ENCODE measurements at regions not wholly inside any gene's neighbourhood (a gene's known extent, or its start where the extent isn't known, plus 50 kb on each side); places are given as distances from the start of the nearest gene placed in this dataset.

GRCh38 chr13:84978851-84979250, 820.4 kb downstream of the SLITRK6 start:
- FAIRE-seq (no peak), DNase-seq (ENCODE audit: insufficient read length, low spot score) (no peak)
- TF ChIP-seq POLR2A (IDR thresholded peaks at IDR 0.05; ENCODE audit: low read depth, low read length) (no peak), POU2F2 (IDR thresholded peaks at IDR 0.05; ENCODE audit: low read depth, low read length) (no peak), PAX5 (IDR thresholded peaks at IDR 0.05; ENCODE audit: insufficient read depth, low read length, severe bottlenecking) (no peak), TAF1 (IDR thresholded peaks at IDR 0.05; ENCODE audit: low read depth, low read length) (no peak), POLR2AphosphoS5 (IDR thresholded peaks at IDR 0.05; ENCODE audit: low read depth, low read length) (no peak)

GRCh38 chr13:84973661-84974060, 825.6 kb downstream of the SLITRK6 start:
- TF ChIP-seq POLR2AphosphoS5 (IDR thresholded peaks at IDR 0.05; ENCODE audit: low read depth, low read length) (no peak), POLR2A (IDR thresholded peaks at IDR 0.05; ENCODE audit: low read depth, low read length) (no peak), TAF1 (IDR thresholded peaks at IDR 0.05; ENCODE audit: low read depth, low read length) (no peak), SPI1 (IDR thresholded peaks at IDR 0.05; ENCODE audit: low read depth, low read length) (no peak), PAX5 (IDR thresholded peaks at IDR 0.05; ENCODE audit: insufficient read depth, low read length, severe bottlenecking) (no peak)
- FAIRE-seq (no peak), DNase-seq (ENCODE audit: insufficient read length, low spot score) (no peak)

DNA sequence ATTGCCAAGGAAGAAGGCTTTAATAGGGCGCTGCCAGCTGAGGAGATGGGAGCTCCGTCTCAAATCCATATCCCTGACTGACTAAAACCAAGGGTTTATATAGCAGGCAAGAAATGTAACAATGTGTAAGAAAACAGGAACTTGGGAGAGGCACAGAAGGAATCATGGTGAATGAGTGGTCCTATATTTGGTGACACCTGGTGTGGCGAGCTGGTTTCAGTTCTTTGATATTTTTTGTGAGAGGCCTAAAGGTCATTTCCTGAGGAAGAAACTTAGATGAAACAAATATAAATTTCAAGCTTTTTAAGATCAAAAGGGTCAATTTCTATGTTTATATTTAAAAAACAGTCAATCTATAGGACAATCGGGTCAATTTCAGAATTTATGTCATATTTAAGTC, 826.3 kb downstream of the SLITRK6 start:
- no peak for FAIRE-seq
- no peak for TF ChIP-seq TAF1 (IDR thresholded peaks at IDR 0.05; ENCODE audit: low read depth, low read length)
- no peak for TF ChIP-seq POLR2AphosphoS5 (IDR thresholded peaks at IDR 0.05; ENCODE audit: low read depth, low read length)
- no peak for DNase-seq (ENCODE audit: insufficient read length, low spot score)

DNA sequence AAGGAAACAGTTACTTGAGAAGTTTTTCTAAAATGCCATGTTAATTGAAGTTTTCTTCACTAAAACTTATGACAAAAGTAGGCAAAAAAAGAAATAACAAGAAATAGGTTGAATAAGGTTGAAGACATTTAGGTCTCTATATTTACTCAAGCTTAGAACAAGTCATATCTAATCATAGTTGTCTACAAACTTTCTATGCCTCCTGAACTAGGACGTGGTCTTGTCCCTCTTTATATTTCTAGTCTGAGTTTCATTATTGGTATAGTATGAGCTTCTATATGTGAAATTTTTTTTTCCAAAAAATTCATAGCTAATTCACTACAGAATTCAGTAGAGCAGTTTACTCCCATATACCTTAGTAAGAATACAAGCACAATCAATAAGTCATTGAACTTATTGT, 836.4 kb downstream of the SLITRK6 start:
- DNase-seq (ENCODE audit: insufficient read length, low spot score) = no peak
- FAIRE-seq = no peak

DNA sequence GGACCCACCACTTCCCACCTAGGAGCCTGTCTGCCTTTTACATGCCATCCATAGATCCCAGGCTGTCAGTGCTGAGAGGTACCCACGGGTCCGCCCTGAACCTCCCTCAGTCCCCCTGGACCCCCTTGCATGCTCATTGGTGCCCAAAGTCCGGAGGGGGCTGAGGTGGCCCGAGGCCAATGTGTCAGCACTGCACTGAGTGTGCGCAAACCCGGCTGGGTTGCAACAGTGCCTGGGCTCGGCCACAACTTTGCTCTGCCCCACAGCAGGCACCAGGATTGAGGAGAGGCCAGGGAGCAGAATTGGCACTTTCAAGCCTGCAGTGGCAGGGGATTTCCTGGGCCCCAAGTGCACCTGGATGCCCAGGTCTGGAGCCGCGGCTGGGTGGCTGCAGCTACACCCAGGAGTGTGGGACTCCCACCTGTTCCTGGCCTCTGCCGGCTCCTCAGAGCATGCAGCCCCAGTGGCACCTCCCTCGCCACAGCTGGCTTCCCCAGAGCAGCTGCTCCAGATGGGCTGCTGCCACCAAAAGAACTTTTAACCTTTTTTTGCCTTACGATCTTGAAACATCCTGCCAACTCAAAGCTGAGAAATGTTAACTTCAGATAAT, 837.0 kb downstream of the SLITRK6 start:
- no peak for TF ChIP-seq POLR2A (IDR thresholded peaks at IDR 0.05; ENCODE audit: low read depth, low read length)
- no peak for FAIRE-seq
- DNase-seq (ENCODE audit: insufficient read length, low spot score) = no peak

More for the DNA sequence above, 836.4 kb downstream of the SLITRK6 start:
- no peak for TF ChIP-seq TAF1 (IDR thresholded peaks at IDR 0.05; ENCODE audit: low read depth, low read length)
- TF ChIP-seq POLR2AphosphoS5 (IDR thresholded peaks at IDR 0.05; ENCODE audit: low read depth, low read length) = no peak
- TF ChIP-seq POU2F2 (IDR thresholded peaks at IDR 0.05; ENCODE audit: low read depth, low read length) = no peak
- TF ChIP-seq SPI1 (IDR thresholded peaks at IDR 0.05; ENCODE audit: low read depth, low read length) = no peak
- TF ChIP-seq PAX5 (IDR thresholded peaks at IDR 0.05; ENCODE audit: insufficient read depth, low read length, severe bottlenecking) = no peak

DNA sequence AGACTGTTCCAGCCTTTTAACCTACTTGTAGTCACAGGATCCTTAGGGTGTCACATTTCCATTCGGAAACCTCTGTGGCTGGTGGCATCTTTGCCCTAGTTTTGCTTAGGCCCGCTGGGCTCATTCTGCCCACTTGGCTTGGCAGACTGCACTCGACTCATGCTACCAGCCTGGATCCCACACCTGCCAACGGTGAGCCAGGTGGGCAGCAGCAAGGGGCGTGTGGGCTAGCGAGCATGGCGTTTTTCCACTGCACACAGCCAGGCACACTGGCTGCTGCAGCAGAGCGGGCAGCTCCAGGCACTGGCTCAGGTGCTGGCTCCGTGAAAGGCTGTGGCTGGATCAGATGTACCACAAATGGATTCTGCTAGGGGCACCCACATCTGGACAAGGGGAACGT, 838.2 kb downstream of the SLITRK6 start:
- TF ChIP-seq POLR2A (IDR thresholded peaks at IDR 0.05; ENCODE audit: low read depth, low read length) = no peak
- TF ChIP-seq PAX5 (IDR thresholded peaks at IDR 0.05; ENCODE audit: insufficient read depth, low read length, severe bottlenecking) = no peak
- no peak for TF ChIP-seq SPI1 (IDR thresholded peaks at IDR 0.05; ENCODE audit: low read depth, low read length)
- TF ChIP-seq TAF1 (IDR thresholded peaks at IDR 0.05; ENCODE audit: low read depth, low read length) = no peak
- no peak for TF ChIP-seq POLR2AphosphoS5 (IDR thresholded peaks at IDR 0.05; ENCODE audit: low read depth, low read length)
- no peak for TF ChIP-seq POU2F2 (IDR thresholded peaks at IDR 0.05; ENCODE audit: low read depth, low read length)
- DNase-seq (ENCODE audit: insufficient read length, low spot score) = no peak
- FAIRE-seq = no peak

- DNase-seq (ENCODE audit: insufficient read length, low spot score) (no peak), FAIRE-seq (no peak)
- TF ChIP-seq PAX5 (IDR thresholded peaks at IDR 0.05; ENCODE audit: insufficient read depth, low read length, severe bottlenecking) (no peak), POU2F2 (IDR thresholded peaks at IDR 0.05; ENCODE audit: low read depth, low read length) (no peak), POLR2A (IDR thresholded peaks at IDR 0.05; ENCODE audit: low read depth, low read length) (no peak), SPI1 (IDR thresholded peaks at IDR 0.05; ENCODE audit: low read depth, low read length) (no peak), POLR2AphosphoS5 (IDR thresholded peaks at IDR 0.05; ENCODE audit: low read depth, low read length) (no peak), TAF1 (IDR thresholded peaks at IDR 0.05; ENCODE audit: low read depth, low read length) (no peak)
These were observed 839.4 kb downstream of the SLITRK6 start for GRCh38 chr13:84959818-84960217.

DNA sequence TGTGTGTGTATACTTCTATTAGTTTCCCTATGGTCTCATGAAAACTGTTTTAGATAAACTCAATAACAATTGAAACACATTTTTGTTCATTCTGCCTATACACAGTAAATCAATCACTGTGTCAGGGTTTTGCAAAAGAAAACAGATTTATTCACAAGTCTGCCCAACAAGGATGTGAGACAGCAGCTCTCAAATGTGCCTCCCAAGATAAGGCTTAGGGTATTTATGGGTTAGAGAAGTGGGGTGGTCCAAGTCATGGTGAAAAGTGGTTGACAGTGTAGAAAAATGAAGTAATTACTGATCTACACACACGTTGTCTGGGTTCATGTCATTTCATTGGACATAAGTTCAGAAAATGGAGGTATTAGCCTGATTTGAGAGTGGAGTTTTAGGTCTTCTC, 844.6 kb downstream of the SLITRK6 start:
- TF ChIP-seq POLR2AphosphoS5 (IDR thresholded peaks at IDR 0.05; ENCODE audit: low read depth, low read length) (no peak), POU2F2 (IDR thresholded peaks at IDR 0.05; ENCODE audit: low read depth, low read length) (no peak), POLR2A (IDR thresholded peaks at IDR 0.05; ENCODE audit: low read depth, low read length) (no peak), TAF1 (IDR thresholded peaks at IDR 0.05; ENCODE audit: low read depth, low read length) (no peak), PAX5 (IDR thresholded peaks at IDR 0.05; ENCODE audit: insufficient read depth, low read length, severe bottlenecking) (no peak), SPI1 (IDR thresholded peaks at IDR 0.05; ENCODE audit: low read depth, low read length) (no peak)
- no peak for FAIRE-seq
- DNase-seq (ENCODE audit: insufficient read length, low spot score) = no peak

DNA sequence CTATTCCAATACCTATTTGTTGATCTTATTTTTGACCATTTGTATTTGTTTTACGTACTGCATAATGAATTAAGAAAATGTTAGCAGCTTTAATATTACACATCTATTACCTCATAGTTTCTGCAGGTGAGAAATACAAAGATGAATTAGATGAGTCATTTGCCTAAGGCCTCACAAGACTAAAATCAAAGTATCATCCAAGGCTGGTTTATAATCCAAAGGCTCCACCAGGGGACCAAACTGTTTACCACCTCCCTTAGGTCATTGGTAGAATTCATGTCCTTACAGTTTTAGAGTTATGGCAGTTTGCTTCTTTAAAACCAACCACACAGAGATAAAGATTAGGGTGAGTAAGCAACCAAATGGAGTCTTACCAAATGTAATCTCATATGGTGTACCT, 848.1 kb downstream of the SLITRK6 start:
- FAIRE-seq (no peak), DNase-seq (ENCODE audit: insufficient read length, low spot score) (no peak)
- TF ChIP-seq POLR2AphosphoS5 (IDR thresholded peaks at IDR 0.05; ENCODE audit: low read depth, low read length) (no peak), PAX5 (IDR thresholded peaks at IDR 0.05; ENCODE audit: insufficient read depth, low read length, severe bottlenecking) (no peak), POU2F2 (IDR thresholded peaks at IDR 0.05; ENCODE audit: low read depth, low read length) (no peak), SPI1 (IDR thresholded peaks at IDR 0.05; ENCODE audit: low read depth, low read length) (no peak), TAF1 (IDR thresholded peaks at IDR 0.05; ENCODE audit: low read depth, low read length) (no peak), POLR2A (IDR thresholded peaks at IDR 0.05; ENCODE audit: low read depth, low read length) (no peak)

GRCh38 chr13:84946192-84946591, 853.0 kb downstream of the SLITRK6 start:
- TF ChIP-seq SPI1 (IDR thresholded peaks at IDR 0.05; ENCODE audit: low read depth, low read length) = no peak
- no peak for TF ChIP-seq POLR2AphosphoS5 (IDR thresholded peaks at IDR 0.05; ENCODE audit: low read depth, low read length)
- no peak for TF ChIP-seq TAF1 (IDR thresholded peaks at IDR 0.05; ENCODE audit: low read depth, low read length)
- TF ChIP-seq POLR2A (IDR thresholded peaks at IDR 0.05; ENCODE audit: low read depth, low read length) = no peak
- TF ChIP-seq POU2F2 (IDR thresholded peaks at IDR 0.05; ENCODE audit: low read depth, low read length) = no peak
- no peak for TF ChIP-seq PAX5 (IDR thresholded peaks at IDR 0.05; ENCODE audit: insufficient read depth, low read length, severe bottlenecking)
- no peak for FAIRE-seq
- no peak for DNase-seq (ENCODE audit: insufficient read length, low spot score)

Data from GM12891 (cell line).